GM19463 (cell line): ENCODE measurements at regions not wholly inside any gene's neighbourhood (a gene's known extent, or its start where the extent isn't known, plus 50 kb on each side); places are given as distances from the start of the nearest gene placed in this dataset.

Source experiments
- ATAC-seq: cut with Tn5 transposase; IDR thresholded peaks from one replicate; pipeline ENCODE4 v1.9.1; 2021; ENCODE audit warnings: mild to moderate bottlenecking, moderate library complexity; ENCODE audit not compliant: unreplicated experiment

DNA sequence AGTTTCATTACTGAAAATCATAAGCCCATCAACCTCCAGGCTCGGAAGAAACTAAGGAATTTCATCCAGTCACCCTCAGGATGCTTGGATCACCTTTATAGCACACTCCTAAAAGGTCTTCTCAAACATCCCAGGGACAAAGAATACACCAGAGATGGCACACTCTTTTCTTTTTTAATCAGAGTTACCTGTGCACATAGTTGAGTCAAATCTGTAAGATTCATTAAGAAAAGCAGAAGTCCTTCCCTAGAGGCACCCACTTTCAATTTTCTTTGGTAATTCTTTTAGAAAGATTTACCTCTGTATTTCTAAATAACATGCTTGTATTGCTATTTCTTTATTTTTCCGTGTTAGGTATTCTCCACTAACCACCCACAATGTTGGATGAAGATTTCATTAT, 50.6 kb upstream of the IL6 start:
- ATAC-seq: no peak

DNA sequence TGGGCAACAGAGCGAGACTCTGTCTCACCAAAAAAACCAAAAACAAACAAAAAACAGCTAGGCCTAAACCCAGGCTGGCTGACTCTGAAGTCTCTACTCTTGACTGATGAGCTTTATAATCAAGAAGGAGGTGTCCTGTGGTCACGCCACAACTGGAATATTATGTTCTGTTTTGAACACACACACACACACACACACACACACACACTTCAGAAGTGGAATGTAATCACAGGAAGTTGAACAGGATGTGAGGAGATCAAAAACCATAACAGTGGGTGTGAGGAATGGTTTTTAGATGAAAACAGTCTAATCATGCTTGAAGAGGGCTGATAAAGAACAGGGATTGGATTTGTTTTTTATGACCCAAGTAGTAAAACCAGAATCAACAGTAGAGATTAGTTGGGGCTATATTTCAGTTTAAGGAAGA, 51.1 kb upstream of the IL6 start:
- ATAC-seq: no peak

DNA sequence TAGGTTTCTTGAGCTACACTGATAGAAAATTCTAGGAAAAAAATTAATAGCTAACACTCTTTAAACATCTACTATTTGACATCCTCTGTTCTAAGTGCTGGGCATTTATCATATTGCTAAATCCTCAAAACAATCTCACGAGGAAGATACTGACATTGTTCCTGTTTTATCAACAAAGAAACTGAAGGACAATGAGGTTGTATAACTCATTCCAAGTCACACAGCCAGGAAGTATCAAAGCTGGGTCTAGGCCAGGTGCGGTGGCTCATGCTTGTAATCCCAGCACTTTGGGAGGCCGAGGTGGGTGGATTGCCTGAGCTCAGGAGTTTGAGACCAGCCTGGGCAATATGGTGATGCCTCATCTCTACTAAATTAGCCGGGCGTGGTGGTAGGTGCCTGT, 51.6 kb upstream of the IL6 start:
- no peak for ATAC-seq

DNA sequence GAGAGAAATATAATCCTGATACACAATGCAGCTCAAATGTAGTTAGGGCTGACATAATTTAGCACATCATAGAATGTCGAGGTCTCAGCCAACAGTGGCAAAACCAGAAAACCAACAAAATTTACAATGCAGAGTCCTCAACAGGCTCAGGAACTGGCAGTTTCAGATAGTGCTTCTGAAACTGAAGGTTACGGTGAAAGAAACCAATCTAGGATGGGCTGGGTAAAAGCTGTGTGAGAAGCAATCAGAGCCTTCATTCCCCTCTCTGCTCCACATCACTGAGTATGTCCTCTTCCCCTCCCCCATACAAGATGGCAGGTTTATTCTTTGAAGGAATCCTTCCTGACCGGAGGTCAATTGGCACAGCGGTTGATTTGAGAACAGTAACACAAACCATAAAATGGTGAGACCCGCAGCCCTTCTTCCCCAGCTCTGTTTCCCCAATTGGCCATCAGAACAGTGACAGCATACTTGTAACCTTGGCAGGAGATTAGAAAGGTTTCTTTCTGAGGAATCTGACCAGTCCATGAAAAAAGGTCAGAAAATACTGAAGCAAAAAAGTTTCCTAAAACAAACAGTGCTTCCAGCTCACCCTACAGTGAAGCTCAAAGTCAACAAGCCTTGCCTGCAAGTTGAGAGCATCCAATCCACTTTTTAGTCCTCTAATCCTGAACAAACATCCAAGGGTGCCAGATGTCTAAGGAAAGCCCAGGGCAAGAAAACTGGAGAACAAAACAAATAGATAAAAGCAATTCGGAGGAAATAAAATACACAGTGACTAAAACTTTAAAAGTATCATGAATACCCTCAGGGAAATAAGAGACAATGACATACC, 53.9 kb upstream of the IL6 start:
- peak; percentile 86 for ATAC-seq

DNA sequence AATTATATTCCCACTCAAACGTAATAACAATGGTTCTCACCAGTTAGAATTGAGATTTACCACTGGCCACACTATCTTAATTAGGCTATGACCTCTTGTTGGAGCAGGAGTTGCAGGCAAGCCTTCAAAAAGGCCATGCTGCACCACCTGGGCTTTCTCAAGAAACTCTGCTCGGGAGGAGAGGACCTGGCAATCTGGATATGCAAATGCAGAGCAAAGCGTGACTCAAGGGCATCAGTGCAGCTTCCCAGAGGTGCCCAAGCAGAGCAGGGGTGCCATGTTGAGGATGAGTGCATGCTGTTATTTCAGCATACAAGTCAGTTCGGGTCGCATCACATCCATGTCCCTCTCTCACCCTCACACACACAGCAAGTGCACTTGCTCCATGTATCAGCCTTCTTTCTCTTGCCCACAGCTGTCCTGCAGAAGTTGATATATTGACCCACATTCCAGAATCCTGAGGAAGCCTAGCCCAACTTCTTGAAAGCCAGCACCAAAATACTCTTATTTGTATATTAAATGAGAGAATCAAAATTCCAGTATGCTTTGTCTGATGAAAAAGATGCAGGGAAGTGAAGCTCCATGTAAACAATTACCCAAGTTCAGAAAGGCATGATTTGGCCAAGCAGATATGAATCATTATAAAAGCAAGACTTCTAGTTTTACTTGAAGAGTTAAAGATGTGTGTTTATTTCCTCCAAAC, 55.7 kb upstream of the IL6 start:
- ATAC-seq: no peak

DNA sequence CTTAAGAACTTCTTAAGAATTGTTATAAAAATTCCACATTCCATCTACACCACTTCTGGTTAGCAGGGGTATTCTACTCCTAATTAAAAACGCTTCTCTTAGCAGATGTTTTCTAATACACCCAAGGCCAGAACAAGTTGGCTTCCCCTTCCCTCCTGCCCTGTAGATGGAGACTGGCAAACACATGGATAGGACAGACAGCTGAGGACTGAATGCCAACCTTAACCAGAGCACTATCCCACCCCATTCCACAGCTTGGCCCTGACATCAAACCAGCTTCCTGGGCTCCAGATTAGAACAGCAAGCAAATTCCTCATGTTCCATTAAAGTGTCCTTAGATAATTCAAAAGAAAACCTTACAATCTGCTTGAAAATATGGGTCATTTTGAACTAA, 56.6 kb upstream of the IL6 start:
- ATAC-seq: no peak

DNA sequence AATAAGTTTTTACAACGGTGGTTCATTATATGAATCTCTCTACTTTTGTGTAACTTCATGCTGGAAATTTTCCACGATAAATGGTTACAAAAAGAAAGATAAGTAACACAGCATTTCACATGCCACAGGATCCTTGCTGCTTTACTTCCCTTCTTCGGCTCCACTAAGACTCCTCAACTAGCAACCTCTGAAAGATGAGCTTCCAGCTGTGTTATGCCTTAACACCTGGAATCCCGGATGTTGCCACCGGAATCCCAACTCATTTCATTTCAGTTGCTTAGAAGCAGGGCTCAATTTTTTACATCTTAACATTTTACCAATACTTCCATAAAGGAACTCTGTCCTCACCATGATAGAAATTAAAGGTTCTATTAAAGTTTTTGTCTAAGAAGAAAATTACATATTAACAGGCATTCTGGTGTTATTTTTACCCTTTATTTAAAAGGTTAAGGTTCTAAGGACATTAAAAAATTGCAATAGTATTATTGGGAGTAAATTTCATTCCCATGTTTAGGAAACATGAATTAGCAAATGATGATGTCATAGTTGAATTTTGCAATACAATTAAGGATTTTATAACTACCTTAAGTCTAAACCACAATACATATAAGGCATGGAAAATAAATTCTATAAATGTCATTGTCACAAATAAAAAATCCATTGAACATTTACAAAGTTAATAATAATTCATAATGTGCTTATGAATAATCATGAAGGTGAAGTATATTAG, 57.1 kb upstream of the IL6 start:
- no peak for ATAC-seq

DNA sequence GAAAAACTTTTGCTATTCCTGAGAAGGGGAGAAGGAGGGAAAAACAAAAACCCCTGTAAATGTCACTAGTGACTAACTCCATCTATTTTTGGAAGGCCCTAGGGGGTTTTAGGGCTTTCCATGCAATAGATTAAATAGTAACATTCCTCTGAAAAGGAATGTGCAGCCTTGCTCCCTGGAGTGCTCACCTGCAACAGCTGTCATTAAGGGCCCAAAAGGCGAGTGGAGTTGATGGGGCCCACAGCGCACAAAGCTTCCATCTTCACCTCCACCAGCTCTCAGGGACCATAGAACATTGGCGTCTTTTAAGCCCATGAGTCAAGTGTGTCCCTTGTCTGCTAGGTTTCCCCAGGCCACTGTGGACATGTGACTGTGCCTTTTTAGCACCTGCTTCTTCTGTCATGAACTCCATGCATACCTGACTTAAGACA, 58.0 kb upstream of the IL6 start:
- ATAC-seq: no peak

DNA sequence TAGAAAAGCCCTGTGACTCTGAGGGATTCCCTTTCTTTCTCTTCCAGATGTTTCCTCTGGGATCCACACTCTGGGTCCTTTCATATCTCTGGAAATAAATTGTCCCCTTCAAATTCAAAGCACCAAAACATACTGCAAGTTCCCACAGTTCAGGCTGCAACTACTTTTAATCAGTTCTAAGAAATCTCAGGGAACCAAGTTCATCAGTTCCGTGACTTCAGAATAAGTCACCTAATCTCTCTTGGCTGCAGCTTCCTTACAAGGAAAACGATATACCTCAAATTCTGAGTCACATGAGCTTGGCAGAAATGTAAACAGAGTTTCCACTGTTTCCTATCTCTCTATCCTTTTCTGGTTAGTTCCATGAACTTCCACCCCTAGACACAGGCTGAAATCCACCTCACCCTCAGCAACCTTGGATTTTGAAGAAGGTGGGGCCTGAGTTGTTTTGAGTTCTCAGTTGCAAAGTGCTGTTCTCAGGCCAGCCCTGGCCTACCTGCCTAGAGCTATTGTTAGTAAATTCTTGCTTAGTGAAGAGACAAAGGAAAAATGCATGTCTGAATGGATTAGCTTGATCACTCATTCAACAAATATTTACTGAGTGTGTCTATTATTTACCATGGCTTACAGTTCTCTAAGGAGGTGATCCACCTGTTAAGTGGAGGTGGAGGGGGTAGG, 59.3 kb upstream of the IL6 start:
- ATAC-seq: no peak

DNA sequence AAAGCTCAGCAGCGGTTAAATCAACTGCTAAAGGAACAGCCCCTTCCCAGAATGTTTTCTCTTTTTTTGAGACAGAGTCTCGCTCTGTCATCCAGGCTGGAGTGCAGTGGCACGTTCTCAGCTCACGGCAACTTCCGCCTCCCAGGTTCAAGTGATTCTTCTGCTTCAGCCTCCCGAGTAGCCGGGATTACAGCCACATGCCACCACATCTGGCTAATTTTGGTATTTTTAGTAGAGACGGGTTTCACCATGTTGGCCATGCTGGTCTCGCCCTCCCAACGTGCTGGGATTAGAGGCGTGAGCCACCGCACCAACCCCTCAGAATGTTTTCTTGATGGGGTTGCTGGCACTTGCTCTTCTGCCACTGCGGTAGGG, 59.8 kb upstream of the IL6 start:
- ATAC-seq: no peak

DNA sequence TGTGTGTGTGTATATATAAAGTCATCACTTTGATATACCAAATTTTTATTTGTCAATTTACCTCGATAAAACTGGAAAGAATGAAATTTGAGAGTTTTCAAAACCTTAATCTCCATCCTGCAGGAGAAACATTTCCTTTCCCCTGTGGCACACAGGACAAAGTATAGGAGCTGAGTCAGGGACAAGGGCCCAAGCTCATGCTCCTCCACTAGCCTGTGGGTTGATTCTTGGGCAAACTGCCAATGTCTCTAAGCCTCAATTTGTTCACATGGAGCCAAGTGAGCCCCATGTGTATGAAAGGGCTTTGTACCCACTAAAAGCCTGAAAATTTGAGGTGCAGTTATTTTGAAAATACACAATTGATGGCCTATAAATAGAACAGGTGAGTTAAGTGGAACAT, 60.3 kb upstream of the IL6 start:
- ATAC-seq: no peak

DNA sequence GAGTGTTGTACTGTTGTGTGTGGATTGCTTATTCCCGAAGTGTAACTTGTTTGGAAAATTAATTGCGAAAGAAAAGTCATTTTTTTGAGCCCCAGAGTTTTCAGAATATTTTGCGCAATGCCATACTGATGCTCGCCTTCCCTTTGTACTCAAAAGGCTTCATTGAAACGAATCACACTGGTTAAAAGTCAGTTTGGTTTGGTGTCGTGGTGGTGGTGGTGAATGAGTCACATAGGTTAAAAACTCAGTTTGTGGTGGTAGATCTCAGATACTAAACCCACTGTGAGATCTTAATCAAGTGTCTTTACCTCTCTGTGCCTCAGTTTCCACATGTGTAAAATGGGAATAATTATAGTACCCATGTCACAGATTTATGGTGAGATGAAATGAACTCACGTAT, 61.1 kb upstream of the IL6 start:
- no peak for ATAC-seq

DNA sequence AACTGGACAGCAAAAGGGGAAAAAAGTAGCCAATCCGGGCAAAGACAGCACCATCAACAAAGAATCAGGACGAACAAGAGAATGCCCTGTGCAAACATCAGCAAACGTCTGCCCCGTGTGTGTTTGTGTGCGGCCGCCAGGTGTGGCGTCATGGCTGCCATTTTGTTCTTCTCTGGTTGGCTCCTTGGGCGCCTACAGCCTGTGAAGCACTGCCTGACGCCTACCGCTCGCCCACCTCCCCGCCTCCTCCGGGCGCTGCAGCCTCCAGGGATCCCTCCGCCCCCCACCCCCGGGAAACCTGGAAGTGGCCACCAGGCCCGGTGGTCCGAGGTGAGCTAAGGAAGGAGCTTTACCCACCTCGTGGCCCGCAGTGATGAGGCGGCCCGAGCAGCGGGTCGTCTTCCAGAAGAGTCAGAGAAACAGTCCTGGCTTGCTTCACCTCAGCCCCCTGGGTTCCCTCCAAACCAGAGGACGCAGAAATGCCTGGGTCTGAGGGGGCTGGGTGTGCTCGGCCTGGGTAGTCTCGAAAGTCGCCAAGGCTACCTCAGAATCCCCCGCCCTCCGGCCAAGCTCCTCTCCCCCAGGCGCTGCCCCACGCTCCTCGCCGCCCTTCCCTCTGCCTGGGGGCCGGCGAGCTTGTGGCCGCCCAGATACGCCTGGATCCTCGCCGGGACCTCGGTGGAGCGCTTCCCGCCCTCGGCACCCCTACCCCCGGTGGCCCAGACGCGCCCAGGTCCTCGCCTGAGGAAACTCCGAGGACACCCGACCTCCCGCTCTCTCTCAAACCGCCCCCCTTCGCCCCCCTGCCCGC, 61.8 kb upstream of the IL6 start:
- ATAC-seq: no peak

DNA sequence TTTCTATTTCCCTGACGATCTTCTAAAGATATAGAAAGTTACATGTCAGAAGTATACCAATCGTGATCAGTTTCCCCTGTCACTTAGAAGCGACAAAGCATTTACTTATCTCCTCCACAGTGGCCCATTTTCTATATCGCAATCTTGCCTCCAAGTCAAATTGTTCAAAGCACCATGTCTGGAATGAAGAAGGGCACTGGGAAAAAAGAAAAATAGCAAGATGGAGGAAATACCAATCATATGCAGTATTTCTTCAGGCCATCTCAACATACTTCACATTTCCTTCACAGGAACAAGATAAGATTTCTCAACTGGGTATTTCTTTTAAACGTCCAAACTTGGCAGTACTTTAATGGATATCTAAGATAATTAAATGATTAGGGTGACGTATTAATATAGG, 63.3 kb upstream of the IL6 start:
- no peak for ATAC-seq

DNA sequence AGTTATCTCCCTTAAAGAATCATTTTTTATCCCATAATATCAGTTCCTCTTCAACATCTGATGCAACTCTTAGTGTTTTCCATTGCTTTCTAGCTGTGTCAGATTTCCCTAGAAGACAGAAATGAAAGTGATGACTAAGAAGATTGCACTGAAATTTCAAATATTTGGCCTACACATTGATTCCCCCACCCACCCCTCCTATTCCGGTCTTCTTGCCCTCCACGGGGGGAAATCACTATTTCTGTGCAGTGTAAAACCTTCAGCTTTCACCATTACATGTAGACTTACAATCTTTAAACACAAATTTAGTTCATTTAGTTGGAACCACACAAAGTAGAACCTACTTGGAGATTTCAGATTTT, 63.7 kb upstream of the IL6 start:
- ATAC-seq: no peak

DNA sequence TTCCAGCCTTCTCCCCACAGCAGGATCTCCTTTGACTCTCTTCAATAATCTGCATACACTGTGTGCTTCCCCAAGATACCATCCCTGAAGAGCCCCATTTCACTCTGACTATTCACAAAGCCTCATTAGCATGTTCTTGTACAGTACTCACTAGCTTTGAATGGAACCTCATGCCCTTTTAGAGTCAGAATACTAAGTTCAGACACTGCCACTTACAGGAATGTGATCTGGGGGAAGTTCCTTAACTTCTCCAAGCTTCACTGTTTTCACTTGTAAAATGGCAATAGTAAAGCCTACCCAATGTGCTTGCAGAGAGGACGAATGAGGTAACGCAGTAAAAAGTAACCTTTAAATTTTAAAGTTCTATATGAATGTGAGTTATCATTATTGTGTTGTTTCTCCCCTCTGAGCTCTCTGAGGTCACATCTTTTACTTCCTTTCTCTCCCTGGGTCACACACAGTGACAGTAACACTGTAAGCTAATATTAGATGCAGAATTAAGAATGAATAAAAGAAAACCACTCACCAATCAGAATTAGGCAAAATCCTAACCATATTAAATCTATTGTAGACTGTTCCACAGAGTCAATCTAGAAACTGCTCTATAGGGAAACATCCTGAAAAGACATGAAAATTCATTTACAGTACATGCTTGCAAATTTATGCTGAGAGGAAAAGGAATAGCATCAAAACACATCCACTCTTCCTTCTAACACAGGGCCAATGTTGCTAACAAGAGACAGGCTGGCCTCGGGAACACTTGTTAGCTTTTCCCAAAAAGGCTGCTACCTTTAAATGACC, 64.2 kb upstream of the IL6 start:
- ATAC-seq: peak; percentile 62

DNA sequence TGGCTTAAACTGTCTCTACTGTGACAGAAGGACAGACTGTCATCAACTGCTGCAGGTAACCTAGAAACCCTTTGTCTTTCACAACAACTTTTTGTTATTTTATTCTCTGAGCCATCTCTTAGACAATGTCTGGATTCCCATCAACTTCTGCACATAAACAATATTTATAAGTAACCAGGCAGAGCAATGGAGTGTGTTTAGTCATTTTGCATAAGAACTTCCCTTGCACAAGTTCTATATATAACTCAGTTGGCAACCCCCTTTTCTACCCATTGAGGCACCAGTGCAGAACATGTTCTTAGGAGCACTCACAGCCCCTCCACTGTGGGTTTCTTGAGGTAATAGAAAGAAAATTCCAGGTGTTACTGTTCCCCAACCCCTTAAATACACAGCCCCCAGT, 65.0 kb upstream of the IL6 start:
- peak; percentile 61 for ATAC-seq

DNA sequence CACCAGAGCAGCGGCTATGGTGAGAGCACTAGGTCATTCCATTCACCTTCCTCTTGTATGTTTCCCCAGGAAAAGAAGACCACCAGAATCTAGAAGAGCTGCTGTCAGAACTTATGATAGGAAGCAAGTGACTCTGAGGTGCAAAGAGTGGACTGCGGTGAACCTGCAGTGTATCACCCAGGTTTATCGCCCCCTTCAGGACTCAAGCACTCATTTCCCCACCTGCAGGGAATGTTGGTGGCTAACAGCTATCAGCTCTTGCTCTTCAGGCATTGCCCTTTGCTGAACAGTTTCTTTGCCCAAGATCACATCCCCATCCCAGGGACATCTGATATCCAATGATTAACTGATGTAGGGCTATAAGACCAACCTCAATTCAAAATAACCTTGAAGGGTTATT, 66.3 kb upstream of the IL6 start:
- ATAC-seq: no peak

DNA sequence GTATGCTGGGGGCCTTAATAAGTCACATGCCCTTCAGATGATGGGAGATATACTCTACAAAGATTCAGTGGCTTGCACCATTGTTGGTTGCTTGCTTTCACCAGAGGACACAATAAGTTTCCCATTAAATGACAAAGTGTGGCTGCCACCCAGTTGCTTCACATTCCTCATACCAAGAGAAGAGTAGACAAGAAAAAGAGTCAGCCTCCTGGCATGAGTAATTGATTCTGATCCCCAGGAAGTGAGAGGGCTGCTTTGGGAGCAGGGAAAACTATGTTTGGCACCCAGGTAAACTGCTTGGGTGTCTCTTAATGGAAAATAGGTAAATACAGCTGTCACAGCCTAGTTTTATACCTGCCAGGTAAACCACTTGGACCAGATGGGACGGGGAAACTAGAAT, 66.7 kb upstream of the IL6 start:
- no peak for ATAC-seq

DNA sequence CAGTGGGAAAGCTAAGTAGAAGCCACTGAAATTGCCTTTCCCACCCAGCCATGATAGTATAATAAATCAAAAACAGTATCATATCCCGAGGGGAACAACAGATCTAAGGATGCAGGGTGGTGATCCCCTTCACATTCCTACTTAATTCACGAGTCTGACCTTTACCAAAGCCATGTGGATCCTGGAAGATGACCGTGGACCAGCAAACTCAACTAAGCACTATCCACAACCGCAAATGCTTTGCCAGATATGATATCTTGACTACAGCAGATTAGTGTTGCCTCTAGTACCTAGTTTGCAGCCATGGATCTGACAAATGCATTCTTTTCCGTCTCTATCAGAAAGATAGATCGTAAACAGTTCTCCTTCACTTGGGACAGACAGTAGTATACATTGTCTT, 67.3 kb upstream of the IL6 start:
- ATAC-seq: no peak
